ENCODE measurements at regions not wholly inside any gene's neighbourhood (a gene's known extent, or its start where the extent isn't known, plus 50 kb on each side); places are given as distances from the start of the nearest gene placed in this dataset.

- H3K9ac ChIP-seq, result no peak overlapping the region
- H3K4me3 ChIP-seq, result no peak overlapping the region
- no peaks in the 10 kb centered on the region for H4K20me1 ChIP-seq
- no peaks in the 10 kb centered on the region for H3K27me3 ChIP-seq
- TF ChIP-seq Cebpa-rat (IDR thresholded peaks at IDR 0.05), result no peak
- no peak overlapping the region for H3K4me2 ChIP-seq
- H3K9me3 ChIP-seq (replicated peaks in 1 of 11), result no peaks in the 10 kb centered on the region
- no peaks in the 10 kb centered on the region for H3K36me3 ChIP-seq
- no peak overlapping the region for H3K27ac ChIP-seq
- no peaks in the 10 kb centered on the region for H3K4me1 ChIP-seq
These were observed 210.8 kb downstream of the C12orf50 start for GRCh38 chr12:87818441-87818840.

GRCh38 chr12:87815771-87816585 is 213.2 kb downstream of the C12orf50 start:
- H3K4me3 ChIP-seq, result no peak overlapping the region
- H3K27ac ChIP-seq, result no peak overlapping the region

GRCh38 chr12:87814625-87815024 is 214.6 kb downstream of the C12orf50 start:
- Histone ChIP-seq H3K9me3 (replicated peaks in 1 of 11) (no peaks in the 10 kb centered on the region), H3K9ac (no peak overlapping the region), H3K4me1 (no peaks in the 10 kb centered on the region), H3K27ac (no peak overlapping the region), H3K4me3 (no peak overlapping the region), H4K20me1 (no peaks in the 10 kb centered on the region), H3K4me2 (no peak overlapping the region), H3K36me3 (no peaks in the 10 kb centered on the region), H3K27me3 (no peaks in the 10 kb centered on the region)
- TF ChIP-seq Cebpa-rat (IDR thresholded peaks at IDR 0.05), result no peak

More at GRCh38 chr12:87815771-87816585, 213.2 kb downstream of the C12orf50 start:
- no peaks in the 10 kb centered on the region for H3K27me3 ChIP-seq
- H3K36me3 ChIP-seq, result no peaks in the 10 kb centered on the region
- H3K4me1 ChIP-seq, result no peaks in the 10 kb centered on the region
- no peak overlapping the region for H3K9ac ChIP-seq
- no peaks in the 10 kb centered on the region for H4K20me1 ChIP-seq
- no peak for TF ChIP-seq Cebpa-rat (IDR thresholded peaks at IDR 0.05)
- no peaks in the 10 kb centered on the region for H3K9me3 ChIP-seq (replicated peaks in 1 of 11)
- no peak overlapping the region for H3K4me2 ChIP-seq

- Histone ChIP-seq H3K36me3 (no peaks in the 10 kb centered on the region), H3K4me1 (no peaks in the 10 kb centered on the region), H3K9ac (no peak overlapping the region), H4K20me1 (no peaks in the 10 kb centered on the region), H3K4me3 (no peak overlapping the region), H3K27me3 (no peaks in the 10 kb centered on the region), H3K27ac (no peak overlapping the region), H3K9me3 (replicated peaks in 1 of 11) (no peaks in the 10 kb centered on the region), H3K4me2 (no peak overlapping the region)
- no peak for TF ChIP-seq Cebpa-rat (IDR thresholded peaks at IDR 0.05)
These were observed 215.5 kb downstream of the C12orf50 start for GRCh38 chr12:87813476-87814234.

- no peak for TF ChIP-seq Cebpa-rat (IDR thresholded peaks at IDR 0.05)
- no peaks in the 10 kb centered on the region for H4K20me1 ChIP-seq
- no peak overlapping the region for H3K27ac ChIP-seq
- no peaks in the 10 kb centered on the region for H3K4me1 ChIP-seq
- no peaks in the 10 kb centered on the region for H3K9me3 ChIP-seq (replicated peaks in 1 of 11)
- no peaks in the 10 kb centered on the region for H3K27me3 ChIP-seq
- H3K9ac ChIP-seq, result no peak overlapping the region
- no peak overlapping the region for H3K4me3 ChIP-seq
- no peak overlapping the region for H3K4me2 ChIP-seq
- no peaks in the 10 kb centered on the region for H3K36me3 ChIP-seq
These were observed 216.5 kb downstream of the C12orf50 start for GRCh38 chr12:87812681-87813080.

- no peaks in the 10 kb centered on the region for H3K9me3 ChIP-seq (replicated peaks in 1 of 11)
- no peak for TF ChIP-seq Cebpa-rat (IDR thresholded peaks at IDR 0.05)
These were observed 217.2 kb downstream of the C12orf50 start for GRCh38 chr12:87812030-87812429.

GRCh38 chr12:87809916-87810315 is 219.3 kb downstream of the C12orf50 start:
- Histone ChIP-seq H3K27me3 (no peaks in the 10 kb centered on the region), H4K20me1 (no peaks in the 10 kb centered on the region), H3K27ac (no peak overlapping the region), H3K36me3 (no peaks in the 10 kb centered on the region), H3K4me1 (no peaks in the 10 kb centered on the region), H3K9me3 (replicated peaks in 1 of 11) (no peaks in the 10 kb centered on the region), H3K4me3 (no peak overlapping the region), H3K4me2 (no peak overlapping the region), H3K9ac (no peak overlapping the region)
- no peak for TF ChIP-seq Cebpa-rat (IDR thresholded peaks at IDR 0.05)

More at GRCh38 chr12:87812030-87812429, 217.2 kb downstream of the C12orf50 start:
- Histone ChIP-seq H3K27ac (no peak overlapping the region), H3K9ac (no peak overlapping the region), H3K4me2 (no peak overlapping the region), H3K4me3 (no peak overlapping the region), H3K27me3 (no peaks in the 10 kb centered on the region), H3K4me1 (no peaks in the 10 kb centered on the region), H4K20me1 (no peaks in the 10 kb centered on the region), H3K36me3 (no peaks in the 10 kb centered on the region)

GRCh38 chr12:87807086-87807485 is 222.1 kb downstream of the C12orf50 start:
- Histone ChIP-seq H3K4me2 (no peak overlapping the region), H3K27me3 (no peaks in the 10 kb centered on the region), H3K4me3 (no peak overlapping the region), H3K9me3 (replicated peaks in 1 of 11) (no peaks in the 10 kb centered on the region), H3K9ac (no peak overlapping the region), H4K20me1 (no peaks in the 10 kb centered on the region), H3K36me3 (no peaks in the 10 kb centered on the region), H3K27ac (no peak overlapping the region), H3K4me1 (no peaks in the 10 kb centered on the region)
- TF ChIP-seq Cebpa-rat (IDR thresholded peaks at IDR 0.05), result no peak

GRCh38 chr12:87806310-87806709 is 222.9 kb downstream of the C12orf50 start:
- Histone ChIP-seq H3K9ac (no peak overlapping the region), H4K20me1 (no peaks in the 10 kb centered on the region), H3K36me3 (no peaks in the 10 kb centered on the region), H3K4me1 (no peaks in the 10 kb centered on the region), H3K9me3 (replicated peaks in 1 of 11) (no peaks in the 10 kb centered on the region), H3K4me2 (no peak overlapping the region), H3K4me3 (no peak overlapping the region), H3K27ac (no peak overlapping the region), H3K27me3 (no peaks in the 10 kb centered on the region)
- TF ChIP-seq Cebpa-rat (IDR thresholded peaks at IDR 0.05), result no peak

GRCh38 chr12:87804386-87804785 is 224.8 kb downstream of the C12orf50 start:
- no peaks in the 10 kb centered on the region for H4K20me1 ChIP-seq
- TF ChIP-seq Cebpa-rat (IDR thresholded peaks at IDR 0.05), result no peak

More at GRCh38 chr12:87804386-87804785, 224.8 kb downstream of the C12orf50 start:
- no peak overlapping the region for H3K27ac ChIP-seq
- H3K4me1 ChIP-seq, result no peaks in the 10 kb centered on the region
- H3K36me3 ChIP-seq, result no peaks in the 10 kb centered on the region
- H3K4me2 ChIP-seq, result no peak overlapping the region
- H3K9ac ChIP-seq, result no peak overlapping the region
- H3K4me3 ChIP-seq, result no peak overlapping the region
- H3K9me3 ChIP-seq (replicated peaks in 1 of 11), result no peaks in the 10 kb centered on the region
- H3K27me3 ChIP-seq, result no peaks in the 10 kb centered on the region

All from BLaER1 treated with 17β-estradiol and CSF1 and Interleukin-3, amounts not matched to agents 10 nM and 100 nM (cell line).